Neural progenitor cell (in vitro differentiated cells): ENCODE measurements at regions not wholly inside any gene's neighbourhood (a gene's known extent, or its start where the extent isn't known, plus 50 kb on each side); places are given as distances from the start of the nearest gene placed in this dataset.
"Not testable (repeated sequence)": the region's sequence is repeated elsewhere in the genome, so short reads cannot be mapped to it uniquely, and the experiment has no call there.

Experiments used
- EZH2 ChIP-seq: fragments of 200-600 bp; sonication (generic); IDR thresholded peaks from 2 replicates; pipeline ENCODE4 v1.6.1; 2017; ENCODE audit warnings: antibody characterized with exemption, mild to moderate bottlenecking, moderate library complexity
- EZH2phosphoT487 ChIP-seq: fragments of 200-600 bp; sonication (generic); IDR thresholded peaks from 2 replicates; pipeline ENCODE4 v1.6.1; 2017; ENCODE audit warnings: antibody characterized with exemption
- TF ChIP-seq, protein P1 (sequence below): fragments of 200-600 bp; sonication (generic); IDR thresholded peaks from 2 replicates; pipeline ENCODE4 v1.5.1; 2017; ENCODE audit warnings: antibody characterized with exemption, mild to moderate bottlenecking

DNA sequence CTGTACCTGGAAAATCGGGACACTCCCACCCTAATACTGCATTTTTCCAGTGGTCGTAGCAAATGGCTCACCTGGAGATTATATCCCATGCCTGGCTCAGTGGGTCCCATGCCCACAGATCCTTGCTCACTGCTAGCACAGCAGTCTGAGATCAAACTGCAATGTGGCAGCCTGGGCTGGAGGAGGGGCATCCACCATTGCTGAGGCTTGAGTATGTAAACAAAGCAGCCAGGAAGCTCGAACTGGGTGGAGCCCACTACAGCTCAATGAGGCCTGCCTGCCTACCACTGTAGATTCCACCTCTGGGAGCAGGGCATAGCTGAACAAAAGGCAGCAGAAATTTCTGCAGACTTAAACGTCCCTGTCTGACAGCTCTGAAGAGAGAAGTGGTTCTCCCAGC lies 213.6 kb upstream of the COX10 start:
- TF ChIP-seq, protein P1, sequence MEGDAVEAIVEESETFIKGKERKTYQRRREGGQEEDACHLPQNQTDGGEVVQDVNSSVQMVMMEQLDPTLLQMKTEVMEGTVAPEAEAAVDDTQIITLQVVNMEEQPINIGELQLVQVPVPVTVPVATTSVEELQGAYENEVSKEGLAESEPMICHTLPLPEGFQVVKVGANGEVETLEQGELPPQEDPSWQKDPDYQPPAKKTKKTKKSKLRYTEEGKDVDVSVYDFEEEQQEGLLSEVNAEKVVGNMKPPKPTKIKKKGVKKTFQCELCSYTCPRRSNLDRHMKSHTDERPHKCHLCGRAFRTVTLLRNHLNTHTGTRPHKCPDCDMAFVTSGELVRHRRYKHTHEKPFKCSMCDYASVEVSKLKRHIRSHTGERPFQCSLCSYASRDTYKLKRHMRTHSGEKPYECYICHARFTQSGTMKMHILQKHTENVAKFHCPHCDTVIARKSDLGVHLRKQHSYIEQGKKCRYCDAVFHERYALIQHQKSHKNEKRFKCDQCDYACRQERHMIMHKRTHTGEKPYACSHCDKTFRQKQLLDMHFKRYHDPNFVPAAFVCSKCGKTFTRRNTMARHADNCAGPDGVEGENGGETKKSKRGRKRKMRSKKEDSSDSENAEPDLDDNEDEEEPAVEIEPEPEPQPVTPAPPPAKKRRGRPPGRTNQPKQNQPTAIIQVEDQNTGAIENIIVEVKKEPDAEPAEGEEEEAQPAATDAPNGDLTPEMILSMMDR, result not testable (repeated sequence)
- not testable (repeated sequence) for TF ChIP-seq EZH2, EZH2phosphoT487
